Activated CD8-positive, alpha-beta memory T cell treated with anti-CD3 and anti-CD28 coated beads for 36 hours (primary cell): ENCODE measurements at regions not wholly inside any gene's neighbourhood (a gene's known extent, or its start where the extent isn't known, plus 50 kb on each side); places are given as distances from the start of the nearest gene placed in this dataset.

Source experiments
- CTCF ChIA-PET: fragments of 350-600 bp; sonication (Branson Sonifier 250); formaldehyde crosslinking; loops from one replicate; lab custom pipeline; 2021; ENCODE audit warnings: antibody characterized with exemption; lab: Charles Lee
- POLR2A ChIA-PET: fragments of 350-600 bp; sonication (Branson Sonifier 250); formaldehyde crosslinking; loops from one replicate; lab custom pipeline; 2021; ENCODE audit warnings: antibody characterized with exemption; lab: Charles Lee

DNA sequence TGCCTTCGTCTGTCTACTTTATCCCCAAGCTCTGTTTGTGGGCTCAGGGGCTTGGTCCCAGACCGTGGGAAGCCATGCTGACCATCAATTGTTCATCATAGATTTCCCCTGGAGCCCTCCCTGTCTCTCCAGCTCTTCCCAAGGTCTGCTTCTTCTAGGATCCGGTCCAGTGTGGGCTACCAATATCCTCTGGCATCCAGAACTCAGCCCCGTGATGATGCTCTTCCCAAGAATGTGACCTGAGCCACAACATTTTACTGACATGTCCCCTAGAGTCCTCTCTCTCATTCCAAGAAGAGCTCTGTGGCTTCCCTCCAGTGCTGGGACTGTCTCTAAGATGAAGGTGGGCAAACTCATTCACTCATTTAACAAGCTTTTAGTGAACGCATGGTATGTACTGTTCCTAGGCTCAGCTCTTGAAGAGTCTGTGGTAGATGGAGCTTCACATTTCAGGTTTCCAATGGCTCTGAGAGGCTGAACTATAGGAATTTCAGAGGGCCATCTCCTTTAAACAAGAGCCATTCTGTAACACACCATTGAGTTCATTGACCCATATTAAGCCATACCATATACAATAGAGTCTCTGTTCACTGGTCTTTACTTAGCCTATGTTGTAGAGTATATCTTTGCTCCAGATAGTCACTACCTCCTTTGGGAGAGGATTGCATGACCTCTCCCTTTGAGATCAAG lies 142.0 kb upstream of the APCDD1 start:
- ChIA-PET CTCF (no interaction called here), POLR2A (no interaction called here)

DNA sequence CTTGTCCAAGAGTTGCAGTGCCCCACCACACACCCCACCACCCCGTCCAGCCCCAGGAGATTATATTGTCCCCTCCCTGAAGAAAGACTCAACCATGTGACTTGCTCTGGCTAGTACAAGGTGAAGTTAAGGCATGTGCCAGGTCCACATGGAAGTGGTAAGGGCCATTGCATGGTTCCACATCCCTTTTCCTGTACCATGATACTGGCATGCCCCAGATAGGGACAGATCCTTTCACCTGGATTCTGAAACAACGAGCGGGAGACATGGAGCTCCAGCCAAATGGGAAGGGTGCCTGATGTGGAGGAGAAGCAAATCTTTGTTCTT lies 141.5 kb upstream of the APCDD1 start:
- ChIA-PET POLR2A (no interaction called here), CTCF (no interaction called here)

GRCh38 chr18:10314066-10314465 lies 140.4 kb upstream of the APCDD1 start:
- CTCF ChIA-PET: no interaction called here
- POLR2A ChIA-PET: no interaction called here

- ChIA-PET CTCF (no interaction called here), POLR2A (no interaction called here)
Measured at GRCh38 chr18:10315522-10315921, 138.9 kb upstream of the APCDD1 start.

GRCh38 chr18:10316778-10317177 lies 137.7 kb upstream of the APCDD1 start:
- POLR2A ChIA-PET: no interaction called here
- CTCF ChIA-PET: interaction anchor here (0.6 kb wide), 1 partner anchor 157 kb away, joined by 3 read pairs; no protein-coding TSS in a partner anchor

DNA sequence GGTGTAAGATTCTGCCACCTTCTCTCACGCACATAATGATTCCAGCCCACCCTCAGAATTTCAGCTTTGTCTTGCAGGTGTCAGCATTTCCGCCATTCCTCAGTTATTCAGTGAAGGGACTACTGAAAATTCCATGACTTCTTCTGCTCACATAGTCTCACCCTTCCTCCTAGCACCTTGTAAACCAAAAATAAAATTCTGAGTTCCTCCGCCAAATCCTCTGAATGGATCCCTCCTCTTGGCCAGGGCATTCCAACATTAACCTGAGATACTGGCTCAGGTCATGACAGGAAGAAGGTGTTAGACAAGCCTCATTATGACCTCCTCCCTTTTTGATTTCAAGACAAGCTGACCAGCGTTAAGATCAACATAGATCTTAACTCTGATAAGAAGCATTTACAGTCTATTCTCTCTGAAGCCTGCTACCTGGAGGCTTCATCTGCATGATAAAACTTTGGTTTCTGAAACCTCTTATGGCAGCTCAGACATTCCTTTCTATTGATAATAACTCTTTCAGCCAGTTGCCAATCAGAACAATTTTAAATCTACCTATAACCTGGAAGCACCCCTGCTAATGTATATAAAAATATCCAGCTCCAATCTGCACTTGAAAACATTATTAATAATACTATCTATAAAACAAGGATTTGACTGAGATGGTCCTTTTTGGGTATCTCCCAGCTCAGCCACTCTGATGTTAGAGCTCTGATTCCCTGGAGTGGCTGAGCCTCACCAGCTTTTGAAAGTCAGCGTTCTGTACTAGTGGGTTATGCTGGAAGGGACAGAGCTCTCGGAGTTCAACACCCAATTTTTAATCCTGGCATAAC lies 136.4 kb upstream of the APCDD1 start:
- ChIA-PET POLR2A (no interaction called here), CTCF (no interaction called here)

GRCh38 chr18:10318691-10318970 lies 135.8 kb upstream of the APCDD1 start:
- CTCF ChIA-PET: no interaction called here
- POLR2A ChIA-PET: no interaction called here

GRCh38 chr18:10319026-10319425 lies 135.4 kb upstream of the APCDD1 start:
- POLR2A ChIA-PET: no interaction called here
- CTCF ChIA-PET: no interaction called here

GRCh38 chr18:10319914-10320600 lies 134.4 kb upstream of the APCDD1 start:
- ChIA-PET POLR2A (no interaction called here), CTCF (no interaction called here)

- ChIA-PET CTCF (no interaction called here), POLR2A (no interaction called here)
Measured at GRCh38 chr18:10320791-10321190, 133.6 kb upstream of the APCDD1 start.

DNA sequence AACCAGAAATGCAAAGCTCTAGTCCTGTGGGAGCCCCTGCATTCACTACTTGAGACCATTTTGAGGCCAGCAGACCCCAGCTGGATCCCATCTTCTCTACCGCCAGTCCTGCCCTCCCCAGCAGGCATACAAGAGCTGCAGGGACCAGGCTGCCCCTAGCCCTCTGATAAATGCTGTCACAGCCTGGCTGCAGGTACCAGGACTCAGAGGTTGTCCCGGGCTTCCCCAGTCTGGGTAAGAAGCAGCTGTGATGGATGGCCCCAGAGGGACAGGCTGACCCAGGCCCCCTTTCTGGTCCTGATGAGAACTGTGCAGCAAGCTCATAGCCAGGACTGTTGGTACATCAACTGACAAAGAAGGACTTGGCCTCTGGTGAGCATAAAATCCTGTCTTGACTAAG lies 132.9 kb upstream of the APCDD1 start:
- POLR2A ChIA-PET: no interaction called here
- CTCF ChIA-PET: interaction anchor here (0.6 kb wide), 1 partner anchor 703 kb away, joined by 4 read pairs; no protein-coding TSS in a partner anchor

- ChIA-PET CTCF (no interaction called here), POLR2A (no interaction called here)
Measured at GRCh38 chr18:10322004-10322403, 132.4 kb upstream of the APCDD1 start.

DNA sequence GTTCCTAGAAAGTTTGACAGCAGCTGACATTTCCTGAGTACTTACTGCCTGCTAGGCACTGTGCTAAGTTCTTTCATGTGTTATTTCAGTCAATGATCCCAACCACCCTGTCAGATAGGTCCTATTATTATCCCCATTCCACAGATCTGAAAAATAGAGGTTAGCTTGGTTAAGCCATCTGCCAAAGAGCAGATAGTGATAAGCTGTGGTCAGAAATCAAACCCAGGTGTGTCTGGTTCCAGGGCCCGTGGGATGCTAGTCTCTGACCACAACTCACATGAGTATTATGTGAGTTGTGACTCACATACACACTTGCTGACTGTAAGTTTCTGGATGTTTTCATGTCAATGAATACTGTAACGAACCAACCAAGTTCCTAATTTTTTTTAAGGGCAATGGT lies 132.0 kb upstream of the APCDD1 start:
- ChIA-PET POLR2A (no interaction called here), CTCF (no interaction called here)

- POLR2A ChIA-PET: no interaction called here
- CTCF ChIA-PET: no interaction called here
Measured at GRCh38 chr18:10329101-10329500, 125.3 kb upstream of the APCDD1 start.

GRCh38 chr18:10330428-10330827 lies 124.0 kb upstream of the APCDD1 start:
- POLR2A ChIA-PET: no interaction called here
- CTCF ChIA-PET: no interaction called here

GRCh38 chr18:10332452-10332851 lies 122.0 kb upstream of the APCDD1 start:
- POLR2A ChIA-PET: no interaction called here
- CTCF ChIA-PET: no interaction called here

DNA sequence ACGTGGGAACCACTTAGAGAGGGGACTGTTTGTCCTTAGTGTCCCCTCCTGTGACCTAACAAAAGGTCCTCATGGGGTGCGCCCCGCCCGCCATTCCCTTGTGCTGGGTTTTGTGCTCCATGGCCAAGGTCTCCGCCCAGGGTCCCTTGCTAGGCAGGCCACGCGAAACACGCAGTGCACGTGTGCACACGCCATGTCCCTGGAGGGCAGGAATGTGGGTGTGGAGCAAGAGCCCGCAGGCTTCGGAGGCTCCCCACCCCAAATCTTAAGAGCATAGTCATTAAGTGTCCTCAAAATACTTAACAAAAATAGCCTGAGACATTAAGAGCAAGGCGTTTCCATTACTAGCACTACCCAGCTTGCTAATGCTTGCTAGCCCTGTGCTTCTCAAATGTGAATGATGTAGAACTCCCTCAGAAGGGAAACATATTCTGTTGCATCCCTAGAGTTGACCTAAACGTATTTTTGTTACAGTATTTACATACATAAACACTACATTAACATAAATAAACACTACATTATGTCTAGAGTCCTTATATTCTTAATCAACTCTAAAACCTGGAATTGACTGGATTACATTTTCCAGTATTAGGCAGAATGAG lies 117.6 kb upstream of the APCDD1 start:
- CTCF ChIA-PET: no interaction called here
- POLR2A ChIA-PET: no interaction called here

DNA sequence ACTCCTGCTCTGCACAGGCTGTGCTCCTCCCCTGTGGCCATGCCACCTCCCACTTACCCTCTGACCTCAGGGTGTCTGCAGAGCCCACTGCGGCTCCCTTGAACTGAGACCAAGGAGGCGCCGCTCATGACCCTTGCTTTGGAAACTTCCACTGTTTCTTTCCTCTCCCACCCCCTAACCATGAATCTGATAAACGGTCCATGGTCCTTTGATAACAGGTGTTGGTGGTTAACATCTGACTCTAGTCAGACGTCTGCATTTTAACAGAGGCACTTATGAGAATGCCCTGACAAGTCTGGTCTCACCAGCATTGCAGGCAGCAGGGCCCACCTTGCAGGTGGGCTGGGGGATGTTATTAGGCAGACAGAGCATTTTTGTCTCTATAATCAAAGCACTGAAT lies 113.6 kb upstream of the APCDD1 start:
- ChIA-PET CTCF (no interaction called here), POLR2A (no interaction called here)

DNA sequence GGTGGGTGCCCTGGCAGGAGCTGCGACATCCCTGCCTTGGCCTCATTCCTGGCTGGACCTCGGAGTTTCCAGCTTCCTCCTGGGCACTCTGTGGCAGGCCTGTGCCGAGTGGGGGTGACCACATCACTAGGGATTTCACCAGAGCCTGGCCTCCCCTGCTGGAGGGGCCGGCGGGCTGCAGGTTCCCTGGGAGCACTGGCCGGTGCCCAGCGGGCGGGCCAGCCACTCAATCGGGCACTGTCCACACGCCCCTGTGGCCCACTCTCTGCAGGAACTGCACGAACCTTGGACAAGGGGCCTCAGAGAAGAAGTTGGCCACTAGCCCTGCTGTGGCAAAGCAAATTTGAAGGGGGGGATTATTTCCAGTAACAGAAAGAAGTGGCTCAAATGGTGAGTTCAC lies 110.7 kb upstream of the APCDD1 start:
- ChIA-PET CTCF (no interaction called here), POLR2A (no interaction called here)

DNA sequence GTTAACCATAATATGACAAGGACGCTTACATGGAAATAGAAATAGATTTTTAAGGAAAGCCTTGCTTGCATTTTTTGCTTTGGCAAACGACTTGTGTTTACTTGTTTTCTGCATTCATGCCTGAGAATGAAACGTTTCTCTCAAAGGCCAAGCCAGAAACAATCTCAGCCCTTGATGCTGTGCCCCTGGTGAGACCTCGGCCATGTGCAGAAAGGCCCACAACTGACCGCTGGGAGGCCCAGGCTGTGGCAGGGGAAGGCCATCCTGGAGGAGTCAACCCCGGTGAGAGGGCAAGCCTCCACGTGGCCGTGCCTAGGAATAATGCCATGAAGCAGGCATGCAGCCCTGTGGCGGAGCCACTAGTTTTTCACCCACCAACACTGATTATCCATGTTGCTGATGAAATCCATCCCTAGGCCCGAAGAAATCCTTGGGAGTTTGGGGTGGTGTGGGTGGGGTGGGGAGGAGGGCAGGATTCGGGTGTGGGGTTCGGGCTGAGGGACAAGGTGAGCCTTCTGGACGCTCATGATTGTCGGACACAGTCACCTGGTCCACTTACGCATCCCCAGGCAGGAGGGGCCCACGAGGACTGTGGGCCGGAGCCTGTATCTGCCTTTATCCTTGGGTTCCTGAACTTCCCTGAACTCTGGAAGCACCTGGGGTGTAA lies 107.6 kb upstream of the APCDD1 start:
- ChIA-PET POLR2A (no interaction called here), CTCF (no interaction called here)
